H9 (cell line): ENCODE measurements at regions not wholly inside any gene's neighbourhood (a gene's known extent, or its start where the extent isn't known, plus 50 kb on each side); places are given as distances from the start of the nearest gene placed in this dataset.

ENCODE experiments used
- DNase-seq: peaks from one replicate; pipeline ENCODE4 v3.0.0-alpha.2; 2017
- H2AFZ ChIP-seq: one replicate; pipeline ENCODE4 v1.6.1; 2013; ENCODE audit warnings: mild to moderate bottlenecking, low read length, control low read depth, moderate library complexity
- H2AK5ac ChIP-seq: 2 replicates; pipeline ENCODE4 v1.6.1; 2013; ENCODE audit warnings: low read length, control low read depth, mixed read lengths; ENCODE audit not compliant: insufficient read length
- H2BK120ac ChIP-seq: one replicate; pipeline ENCODE4 v1.6.1; 2013; ENCODE audit warnings: low read depth, mild to moderate bottlenecking, low read length, control low read depth, inconsistent platforms; ENCODE audit not compliant: poor library complexity, severe bottlenecking
- H2BK12ac ChIP-seq: 2 replicates; pipeline ENCODE4 v1.6.1; 2013; ENCODE audit warnings: low read length, control low read depth, mixed read lengths, low read depth; ENCODE audit not compliant: insufficient read length
- H2BK15ac ChIP-seq: 2 replicates; pipeline ENCODE4 v1.6.1; 2013; ENCODE audit warnings: low read depth, low read length, control low read depth
- H2BK20ac ChIP-seq: one replicate; pipeline ENCODE4 v1.6.1; 2013; ENCODE audit warnings: low read depth, mild to moderate bottlenecking, low read length, control low read depth, inconsistent platforms; ENCODE audit not compliant: poor library complexity, severe bottlenecking
- H2BK5ac ChIP-seq: 2 replicates; pipeline ENCODE4 v1.6.1; 2013; ENCODE audit warnings: low read length, control low read depth, mixed read lengths; ENCODE audit not compliant: insufficient read length
- H3K14ac ChIP-seq: 2 replicates; pipeline ENCODE4 v1.6.1; 2013; ENCODE audit warnings: low read length, control low read depth; ENCODE audit not compliant: insufficient read depth
- H3K18ac ChIP-seq: 2 replicates; pipeline ENCODE4 v1.6.1; 2013; ENCODE audit warnings: low read depth, mild to moderate bottlenecking, mixed read lengths, low read length, control low read depth; ENCODE audit not compliant: insufficient read length
- H3K23ac ChIP-seq: 2 replicates; pipeline ENCODE4 v1.6.1; 2013; ENCODE audit warnings: low read length, control low read depth, mixed read lengths, low read depth; ENCODE audit not compliant: insufficient read length
- H3K23me2 ChIP-seq: 2 replicates; pipeline ENCODE4 v1.6.1; 2013; ENCODE audit warnings: low read depth, mild to moderate bottlenecking, mixed read lengths, low read length, control low read depth; ENCODE audit not compliant: insufficient read length, poor library complexity, severe bottlenecking
- H3K27ac ChIP-seq: 2 replicates; pipeline ENCODE4 v1.5.1; 2013; ENCODE audit warnings: low read length, control low read depth, mixed read lengths, low read depth; ENCODE audit not compliant: insufficient read length
- H3K27me3 ChIP-seq: 2 replicates; pipeline ENCODE4 v1.6.1; 2013; ENCODE audit warnings: low read length, control low read depth, inconsistent platforms; ENCODE audit not compliant: insufficient read depth
- H3K4ac ChIP-seq: 2 replicates; pipeline ENCODE4 v1.6.1; 2013; ENCODE audit warnings: low read depth, mild to moderate bottlenecking, control low read depth, inconsistent platforms, low read length, moderate library complexity
- H3K4me1 ChIP-seq: 2 replicates; pipeline ENCODE4 v1.6.1; 2013; ENCODE audit warnings: low read length, control low read depth, inconsistent platforms; ENCODE audit not compliant: insufficient read depth
- H3K4me2 ChIP-seq: 2 replicates; pipeline ENCODE4 v1.6.1; 2013; ENCODE audit warnings: low read length, control low read depth, mixed read lengths; ENCODE audit not compliant: insufficient read length, insufficient read depth
- H3K56ac ChIP-seq: 2 replicates; pipeline ENCODE4 v1.6.1; 2013; ENCODE audit warnings: low read depth, mild to moderate bottlenecking, mixed read lengths, low read length, control low read depth; ENCODE audit not compliant: insufficient read length
- H3K79me1 ChIP-seq: 2 replicates; pipeline ENCODE4 v1.6.1; 2013; ENCODE audit warnings: low read depth, mild to moderate bottlenecking, moderate library complexity, low read length, control low read depth, inconsistent platforms; ENCODE audit not compliant: insufficient read depth, poor library complexity, severe bottlenecking
- H3K79me2 ChIP-seq: 2 replicates; pipeline ENCODE4 v1.6.1; 2013; ENCODE audit warnings: low read length, control low read depth, inconsistent platforms; ENCODE audit not compliant: insufficient read depth
- H3K9ac ChIP-seq: 2 replicates; pipeline ENCODE4 v1.6.1; 2013; ENCODE audit warnings: low read length, control low read depth, mixed read lengths; ENCODE audit not compliant: insufficient read length; ENCODE audit errors: extremely low read depth
- H3K9me3 ChIP-seq: one replicate; pipeline ENCODE4 v1.6.1; 2013; ENCODE audit warnings: low read depth, low read length, inconsistent platforms; ENCODE audit not compliant: control insufficient read depth
- H3T11ph ChIP-seq: one replicate; pipeline ENCODE4 v1.6.1; 2013; ENCODE audit warnings: mild to moderate bottlenecking, low read length, control low read depth, inconsistent platforms
- H4K20me1 ChIP-seq: one replicate; pipeline ENCODE4 v1.6.1; 2013; ENCODE audit not compliant: control insufficient read depth, insufficient read length, insufficient read depth
- H4K5ac ChIP-seq: 2 replicates; pipeline ENCODE4 v1.6.1; 2013; ENCODE audit warnings: low read depth, mild to moderate bottlenecking, mixed read lengths, low read length, control low read depth; ENCODE audit not compliant: insufficient read length
- H4K8ac ChIP-seq: replicated peaks from 2 replicates; pipeline ENCODE4 v1.6.1; 2013; ENCODE audit warnings: low read length, control low read depth, mixed read lengths, low read depth; ENCODE audit not compliant: insufficient read length
- H4K91ac ChIP-seq: 2 replicates; pipeline ENCODE4 v1.6.1; 2013; ENCODE audit warnings: low read depth, mild to moderate bottlenecking, moderate library complexity, mixed read lengths, low read length, control low read depth; ENCODE audit not compliant: insufficient read length
- H3K27ac Mint-ChIP-seq, 3 experiments: 2 replicates in 2 of 3; 3 replicates in 1 of 3; pipeline ENCODE4 v1.8.0; 2020 to 2021; ENCODE audit warnings: mixed read lengths in 3 of 3, mild to moderate bottlenecking in 1 of 3, moderate library complexity in 1 of 3
- H3K27me3 Mint-ChIP-seq: 2 replicates; pipeline ENCODE4 v1.8.0; 2021; ENCODE audit warnings: low read depth, mild to moderate bottlenecking, moderate library complexity, mixed read lengths
- H3K36me3 Mint-ChIP-seq, 3 experiments: 2 replicates in 2 of 3; 3 replicates in 1 of 3; pipeline ENCODE4 v1.8.0; 2020 to 2021; ENCODE audit warnings: low read depth in 3 of 3, mixed read lengths in 3 of 3; ENCODE audit not compliant: insufficient read depth in 1 of 3
- H3K4me1 Mint-ChIP-seq, 2 experiments: 2 replicates each; pipeline ENCODE4 v1.8.0; 2020; ENCODE audit warnings: mixed read lengths in 2 of 2
- H3K4me3 Mint-ChIP-seq, 2 experiments: 2 replicates in 1 of 2; 3 replicates in 1 of 2; pipeline ENCODE4 v1.8.0; 2020 to 2021; ENCODE audit warnings: mild to moderate bottlenecking in 2 of 2, mixed read lengths in 2 of 2, moderate library complexity in 1 of 2
- H3K9me3 Mint-ChIP-seq, 2 experiments: 2 replicates in 1 of 2; 3 replicates in 1 of 2; pipeline ENCODE4 v1.8.0; 2020; ENCODE audit warnings: mild to moderate bottlenecking in 2 of 2, mixed read lengths in 2 of 2, moderate library complexity in 1 of 2
- WGBS: extraction: QIAGEN DNeasy Blood & Tissue Kit; methylation state at CpG from one replicate; pipeline ENCODE4 v1.1.7; 2013; ENCODE audit warnings: missing lambda C conversion rate, low lambda C conversion rate, mixed read lengths; ENCODE audit not compliant: insufficient read length; ENCODE audit errors: extremely low coverage; 5-methylcytosine and 5-hydroxymethylcytosine counted together
- TF ChIP-seq, protein P1 (sequence below): fragments of 200-600 bp; sonication (generic); conservative IDR thresholded peaks from 3 replicates; pipeline ENCODE4 v1.8.0; 2021; ENCODE audit warnings: antibody characterized with exemption, mild to moderate bottlenecking

DNA sequence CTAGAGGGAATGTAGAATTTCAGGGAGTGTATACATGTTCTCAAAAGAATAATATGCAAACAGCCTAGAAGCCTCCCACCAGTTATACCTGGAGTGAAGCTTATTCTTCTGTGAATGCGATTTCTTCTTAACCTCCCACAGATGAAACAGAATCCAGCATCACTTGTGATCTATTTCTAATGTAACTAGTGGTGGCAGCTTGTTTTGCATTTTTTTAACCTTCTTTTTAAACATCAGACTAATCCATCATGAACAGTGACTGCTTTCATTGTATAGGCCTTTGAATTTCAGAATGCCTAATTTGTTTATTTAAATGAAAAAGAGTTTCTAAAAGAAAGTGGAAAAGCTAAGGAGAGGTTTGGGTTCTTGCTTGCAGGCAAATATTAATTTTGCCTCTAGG, 85.7 kb upstream of the EPHA4 start:
- Histone ChIP-seq H2BK20ac (no peak overlapping the region), H3K18ac (no peak overlapping the region), H2BK15ac (no peak overlapping the region), H3K79me2 (no peaks in the 10 kb centered on the region), H4K20me1 (no peaks in the 10 kb centered on the region), H3K27ac (no peak overlapping the region), H4K8ac (no peak overlapping the region), H3K79me1 (no peaks in the 10 kb centered on the region), H4K5ac (no peak overlapping the region), H3K9ac (no peak overlapping the region), H4K91ac (no peak overlapping the region), H2AFZ (no peak overlapping the region), H3K23ac (no peak overlapping the region), H3T11ph (no peak overlapping the region), H3K14ac (no peak overlapping the region), H3K9me3 (no peaks in the 10 kb centered on the region), H2BK120ac (no peak overlapping the region), H2BK5ac (no peak overlapping the region), H3K27me3 (no peaks in the 10 kb centered on the region), H3K4ac (no peak overlapping the region), H2BK12ac (no peak overlapping the region), H3K4me2 (no peak overlapping the region), H3K23me2 (no peaks in the 10 kb centered on the region), H3K56ac (no peak overlapping the region), H2AK5ac (no peak overlapping the region), H3K4me1 (no peaks in the 10 kb centered on the region)
- Mint-ChIP-seq H3K27me3 (no peaks in the 10 kb centered on the region; the same call in 1 of the 2 replicates), H3K4me3 (no peak overlapping the region), H3K9me3 (peaks cover 0 to 2% of the 10 kb centered on the region in 2 experiments; a peak in 2 of 5 replicates), H3K4me1 (peaks cover 48 to 50% of the 10 kb centered on the region in 2 experiments), H3K27ac (no peak overlapping the region), H3K36me3 (peaks cover 0 to 8% (median 0%) of the 10 kb centered on the region in 3 experiments; a peak in 2 of 7 replicates)
- no peak for DNase-seq
- WGBS, result no CpG with 5 or more reads among the region's 1 CpG
- TF ChIP-seq, protein P1, sequence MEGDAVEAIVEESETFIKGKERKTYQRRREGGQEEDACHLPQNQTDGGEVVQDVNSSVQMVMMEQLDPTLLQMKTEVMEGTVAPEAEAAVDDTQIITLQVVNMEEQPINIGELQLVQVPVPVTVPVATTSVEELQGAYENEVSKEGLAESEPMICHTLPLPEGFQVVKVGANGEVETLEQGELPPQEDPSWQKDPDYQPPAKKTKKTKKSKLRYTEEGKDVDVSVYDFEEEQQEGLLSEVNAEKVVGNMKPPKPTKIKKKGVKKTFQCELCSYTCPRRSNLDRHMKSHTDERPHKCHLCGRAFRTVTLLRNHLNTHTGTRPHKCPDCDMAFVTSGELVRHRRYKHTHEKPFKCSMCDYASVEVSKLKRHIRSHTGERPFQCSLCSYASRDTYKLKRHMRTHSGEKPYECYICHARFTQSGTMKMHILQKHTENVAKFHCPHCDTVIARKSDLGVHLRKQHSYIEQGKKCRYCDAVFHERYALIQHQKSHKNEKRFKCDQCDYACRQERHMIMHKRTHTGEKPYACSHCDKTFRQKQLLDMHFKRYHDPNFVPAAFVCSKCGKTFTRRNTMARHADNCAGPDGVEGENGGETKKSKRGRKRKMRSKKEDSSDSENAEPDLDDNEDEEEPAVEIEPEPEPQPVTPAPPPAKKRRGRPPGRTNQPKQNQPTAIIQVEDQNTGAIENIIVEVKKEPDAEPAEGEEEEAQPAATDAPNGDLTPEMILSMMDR, result no peak
